Ishikawa (cell line): ENCODE measurements at regions not wholly inside any gene's neighbourhood (a gene's known extent, or its start where the extent isn't known, plus 50 kb on each side); places are given as distances from the start of the nearest gene placed in this dataset.

Experiments
- EP300 ChIP-seq: IDR thresholded peaks from 2 replicates; pipeline ENCODE4 v1.6.1; 2012; ENCODE audit warnings: borderline replicate concordance
- FOXM1 ChIP-seq: IDR thresholded peaks from 2 replicates; pipeline ENCODE4 v1.6.1; 2012; ENCODE audit warnings: low read depth, borderline replicate concordance
- NFIC ChIP-seq: IDR thresholded peaks from 2 replicates; pipeline ENCODE4 v1.6.1; 2012
- RAD21 ChIP-seq: IDR thresholded peaks from 2 replicates; pipeline ENCODE4 v1.6.1; 2012; ENCODE audit warnings: low read depth
- TAF1 ChIP-seq: IDR thresholded peaks from 2 replicates; pipeline ENCODE4 v1.6.1; 2012; ENCODE audit warnings: low read depth, mild to moderate bottlenecking
- YY1 ChIP-seq: IDR thresholded peaks from 2 replicates; pipeline ENCODE4 v1.6.1; 2012; ENCODE audit warnings: low read depth
- ZBTB7A ChIP-seq: IDR thresholded peaks from 2 replicates; pipeline ENCODE4 v1.6.1; 2012; ENCODE audit warnings: low read depth
- TF ChIP-seq, protein P1 (sequence below): IDR thresholded peaks from 2 replicates; pipeline ENCODE4 v1.6.1; 2012; ENCODE audit warnings: low read depth, mild to moderate bottlenecking
- TF ChIP-seq, protein P2 (sequence below): IDR thresholded peaks from 2 replicates; pipeline ENCODE4 v1.6.1; 2012
- TF ChIP-seq, protein P3 (sequence below): IDR thresholded peaks from 2 replicates; pipeline ENCODE4 v1.6.1; 2012

DNA sequence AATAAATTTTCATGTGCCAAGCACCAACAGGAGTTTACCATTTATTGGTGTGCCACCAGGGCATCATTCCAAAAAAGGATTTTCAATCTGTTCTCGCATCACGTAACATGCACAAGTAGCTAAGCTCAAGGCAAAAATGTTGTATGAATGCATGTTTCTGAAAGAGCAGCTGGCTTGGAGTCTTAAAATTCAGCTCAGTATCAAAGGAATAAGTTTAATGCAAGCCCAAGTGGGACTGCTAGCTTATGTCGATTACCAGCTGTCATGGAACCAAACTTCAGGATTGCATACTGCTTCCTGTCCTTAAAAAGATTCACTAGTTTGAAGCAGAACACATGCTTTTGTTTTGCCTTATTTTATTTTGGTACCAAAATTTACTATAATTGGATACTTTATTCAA, 437.0 kb downstream of the FSCB start:
- TF ChIP-seq ZBTB7A (no peak), NFIC (no peak), EP300 (no peak), YY1 (no peak), TAF1 (no peak), FOXM1 (no peak), RAD21 (no peak)
- TF ChIP-seq, protein P1, sequence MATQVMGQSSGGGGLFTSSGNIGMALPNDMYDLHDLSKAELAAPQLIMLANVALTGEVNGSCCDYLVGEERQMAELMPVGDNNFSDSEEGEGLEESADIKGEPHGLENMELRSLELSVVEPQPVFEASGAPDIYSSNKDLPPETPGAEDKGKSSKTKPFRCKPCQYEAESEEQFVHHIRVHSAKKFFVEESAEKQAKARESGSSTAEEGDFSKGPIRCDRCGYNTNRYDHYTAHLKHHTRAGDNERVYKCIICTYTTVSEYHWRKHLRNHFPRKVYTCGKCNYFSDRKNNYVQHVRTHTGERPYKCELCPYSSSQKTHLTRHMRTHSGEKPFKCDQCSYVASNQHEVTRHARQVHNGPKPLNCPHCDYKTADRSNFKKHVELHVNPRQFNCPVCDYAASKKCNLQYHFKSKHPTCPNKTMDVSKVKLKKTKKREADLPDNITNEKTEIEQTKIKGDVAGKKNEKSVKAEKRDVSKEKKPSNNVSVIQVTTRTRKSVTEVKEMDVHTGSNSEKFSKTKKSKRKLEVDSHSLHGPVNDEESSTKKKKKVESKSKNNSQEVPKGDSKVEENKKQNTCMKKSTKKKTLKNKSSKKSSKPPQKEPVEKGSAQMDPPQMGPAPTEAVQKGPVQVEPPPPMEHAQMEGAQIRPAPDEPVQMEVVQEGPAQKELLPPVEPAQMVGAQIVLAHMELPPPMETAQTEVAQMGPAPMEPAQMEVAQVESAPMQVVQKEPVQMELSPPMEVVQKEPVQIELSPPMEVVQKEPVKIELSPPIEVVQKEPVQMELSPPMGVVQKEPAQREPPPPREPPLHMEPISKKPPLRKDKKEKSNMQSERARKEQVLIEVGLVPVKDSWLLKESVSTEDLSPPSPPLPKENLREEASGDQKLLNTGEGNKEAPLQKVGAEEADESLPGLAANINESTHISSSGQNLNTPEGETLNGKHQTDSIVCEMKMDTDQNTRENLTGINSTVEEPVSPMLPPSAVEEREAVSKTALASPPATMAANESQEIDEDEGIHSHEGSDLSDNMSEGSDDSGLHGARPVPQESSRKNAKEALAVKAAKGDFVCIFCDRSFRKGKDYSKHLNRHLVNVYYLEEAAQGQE: no peak
- TF ChIP-seq, protein P2, sequence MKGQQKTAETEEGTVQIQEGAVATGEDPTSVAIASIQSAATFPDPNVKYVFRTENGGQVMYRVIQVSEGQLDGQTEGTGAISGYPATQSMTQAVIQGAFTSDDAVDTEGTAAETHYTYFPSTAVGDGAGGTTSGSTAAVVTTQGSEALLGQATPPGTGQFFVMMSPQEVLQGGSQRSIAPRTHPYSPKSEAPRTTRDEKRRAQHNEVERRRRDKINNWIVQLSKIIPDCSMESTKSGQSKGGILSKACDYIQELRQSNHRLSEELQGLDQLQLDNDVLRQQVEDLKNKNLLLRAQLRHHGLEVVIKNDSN: no peak
- TF ChIP-seq, protein P3, sequence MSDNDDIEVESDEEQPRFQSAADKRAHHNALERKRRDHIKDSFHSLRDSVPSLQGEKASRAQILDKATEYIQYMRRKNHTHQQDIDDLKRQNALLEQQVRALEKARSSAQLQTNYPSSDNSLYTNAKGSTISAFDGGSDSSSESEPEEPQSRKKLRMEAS: no peak
